Ishikawa (cell line): ENCODE measurements at regions not wholly inside any gene's neighbourhood (a gene's known extent, or its start where the extent isn't known, plus 50 kb on each side); places are given as distances from the start of the nearest gene placed in this dataset.

Experiments used
- EP300 ChIP-seq: IDR thresholded peaks from 2 replicates; pipeline ENCODE4 v1.6.1; 2012; ENCODE audit warnings: borderline replicate concordance
- FOXM1 ChIP-seq: IDR thresholded peaks from 2 replicates; pipeline ENCODE4 v1.6.1; 2012; ENCODE audit warnings: low read depth, borderline replicate concordance
- YY1 ChIP-seq: IDR thresholded peaks from 2 replicates; pipeline ENCODE4 v1.6.1; 2012; ENCODE audit warnings: low read depth

DNA sequence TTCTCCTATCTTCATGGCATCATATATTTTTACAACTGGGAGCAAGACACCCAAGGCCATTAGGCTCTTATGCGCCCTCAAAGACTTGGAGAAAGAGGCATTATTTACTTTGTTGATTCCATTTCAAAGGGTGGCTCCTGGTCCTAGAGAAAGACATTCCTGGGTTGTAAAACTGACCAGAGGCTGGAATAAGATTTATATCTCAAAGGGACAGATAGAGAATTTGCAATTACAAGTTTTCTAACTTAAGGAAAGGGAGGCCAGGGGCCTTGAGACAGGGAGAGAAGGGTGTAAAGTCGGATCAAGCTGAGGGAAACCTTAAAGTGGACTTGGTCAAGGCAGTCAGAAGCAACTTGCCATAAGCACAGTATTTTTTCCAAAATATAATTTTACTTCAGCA is 1086.0 kb downstream of the SORCS3 start:
- no peak for TF ChIP-seq FOXM1
- no peak for TF ChIP-seq EP300
- TF ChIP-seq YY1 = no peak
